Fibroblast of villous mesenchyme (primary cell): ENCODE measurements at regions not wholly inside any gene's neighbourhood (a gene's known extent, or its start where the extent isn't known, plus 50 kb on each side); places are given as distances from the start of the nearest gene placed in this dataset.
A peak's percentile ranks its signal among the peaks of the same experiment; 100 is the strongest.
"Not testable (repeated sequence)": the region's sequence is repeated elsewhere in the genome, so short reads cannot be mapped to it uniquely, and the experiment has no call there.

Experiments used
- DNase-seq: peaks from one replicate; pipeline ENCODE4 v3.0.0-alpha.2; 2010; ENCODE audit warnings: low read depth
- H3K4me3 ChIP-seq: 2 replicates; pipeline ENCODE4 v1.5.1; 2011; ENCODE audit warnings: low read depth, mild to moderate bottlenecking, low read length
- CTCF ChIP-seq: IDR thresholded peaks from 2 replicates; pipeline ENCODE4 v1.5.1; 2012; ENCODE audit warnings: low read depth, mild to moderate bottlenecking, low read length; ENCODE audit not compliant: insufficient read depth

DNA sequence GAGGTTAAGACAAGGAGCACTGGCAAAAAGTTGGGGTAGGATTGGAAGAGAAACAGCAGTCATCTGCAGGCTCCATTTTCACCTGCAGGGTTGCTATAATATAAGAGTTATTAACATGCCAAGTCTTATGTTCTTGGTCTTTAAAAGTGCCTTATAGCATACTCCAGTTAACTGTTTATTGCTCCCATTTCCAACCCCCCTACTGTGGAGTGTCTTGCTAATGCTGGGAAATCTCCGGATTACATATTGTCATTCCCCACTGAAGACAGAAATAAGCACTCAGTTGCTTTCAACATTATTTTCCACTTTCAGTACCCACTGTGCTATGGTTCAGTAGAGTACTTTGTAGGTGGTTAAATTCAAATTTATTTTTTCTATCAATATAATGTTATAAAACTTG is 1014.3 kb downstream of the RPA4 start:
- no peak for TF ChIP-seq CTCF
- no peak overlapping the region for H3K4me3 ChIP-seq
- no peak for DNase-seq

- peak; percentile 13 for DNase-seq
- no peak for TF ChIP-seq CTCF
- no peak overlapping the region for H3K4me3 ChIP-seq
These were observed 1015.1 kb downstream of the RPA4 start for GRCh38 chrX:97898798-97899197.

GRCh38 chrX:97907791-97908190 is 1024.1 kb downstream of the RPA4 start:
- TF ChIP-seq CTCF, result no peak
- DNase-seq, result no peak
- no peak overlapping the region for H3K4me3 ChIP-seq

DNA sequence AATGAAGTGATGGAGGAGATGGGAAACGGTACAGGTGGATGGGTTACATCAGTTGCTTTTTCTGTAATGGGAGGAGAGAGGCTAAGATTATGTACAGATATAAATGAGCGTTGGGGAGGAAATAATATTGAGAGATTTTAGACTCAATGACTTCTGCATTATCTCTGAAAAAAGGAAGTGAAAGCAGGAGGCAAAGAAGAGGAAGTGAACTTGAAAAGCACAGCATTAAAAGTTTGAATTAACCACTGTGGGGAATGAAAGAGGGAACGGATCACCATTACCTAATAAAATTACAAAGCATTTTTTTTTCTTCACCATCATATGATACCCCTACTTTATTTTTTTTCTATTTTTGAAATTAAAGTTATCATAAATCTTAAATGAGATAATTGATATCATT is 1025.5 kb downstream of the RPA4 start:
- no peak overlapping the region for H3K4me3 ChIP-seq
- DNase-seq, result no peak
- no peak for TF ChIP-seq CTCF

- DNase-seq, H3K4me3 ChIP-seq: not testable (repeated sequence)
These were observed 1031.7 kb downstream of the RPA4 start for GRCh38 chrX:97915390-97915789.

DNA sequence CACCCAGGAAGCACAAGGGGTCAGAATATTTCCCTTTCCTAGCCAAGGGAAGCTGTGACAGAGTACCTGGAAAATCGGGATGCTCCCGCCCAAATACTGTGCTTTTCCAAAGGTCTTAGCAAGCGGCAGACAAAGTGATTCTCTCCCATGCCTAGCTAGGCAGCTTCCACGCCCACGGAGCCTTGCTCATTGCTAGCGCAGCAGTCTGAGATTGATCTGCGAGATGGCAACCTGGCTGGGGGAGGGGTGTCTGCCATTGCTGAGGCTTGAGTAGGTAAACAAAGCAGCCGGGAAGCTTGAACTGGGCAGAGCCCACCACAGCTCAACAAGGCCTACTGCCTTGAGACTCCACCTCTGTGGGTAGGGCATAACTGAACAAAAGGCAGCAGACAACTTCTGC is 1037.5 kb downstream of the RPA4 start:
- DNase-seq, H3K4me3 ChIP-seq: not testable (repeated sequence)

GRCh38 chrX:97931586-97931985 is 1047.9 kb downstream of the RPA4 start:
- no peak for TF ChIP-seq CTCF
- no peak overlapping the region for H3K4me3 ChIP-seq
- no peak for DNase-seq

- no peak overlapping the region for H3K4me3 ChIP-seq
- DNase-seq, result no peak
- TF ChIP-seq CTCF, result no peak
These were observed 1052.6 kb downstream of the RPA4 start for GRCh38 chrX:97936296-97936695.
